ENCODE measurements at regions not wholly inside any gene's neighbourhood (a gene's known extent, or its start where the extent isn't known, plus 50 kb on each side); places are given as distances from the start of the nearest gene placed in this dataset.

DNA sequence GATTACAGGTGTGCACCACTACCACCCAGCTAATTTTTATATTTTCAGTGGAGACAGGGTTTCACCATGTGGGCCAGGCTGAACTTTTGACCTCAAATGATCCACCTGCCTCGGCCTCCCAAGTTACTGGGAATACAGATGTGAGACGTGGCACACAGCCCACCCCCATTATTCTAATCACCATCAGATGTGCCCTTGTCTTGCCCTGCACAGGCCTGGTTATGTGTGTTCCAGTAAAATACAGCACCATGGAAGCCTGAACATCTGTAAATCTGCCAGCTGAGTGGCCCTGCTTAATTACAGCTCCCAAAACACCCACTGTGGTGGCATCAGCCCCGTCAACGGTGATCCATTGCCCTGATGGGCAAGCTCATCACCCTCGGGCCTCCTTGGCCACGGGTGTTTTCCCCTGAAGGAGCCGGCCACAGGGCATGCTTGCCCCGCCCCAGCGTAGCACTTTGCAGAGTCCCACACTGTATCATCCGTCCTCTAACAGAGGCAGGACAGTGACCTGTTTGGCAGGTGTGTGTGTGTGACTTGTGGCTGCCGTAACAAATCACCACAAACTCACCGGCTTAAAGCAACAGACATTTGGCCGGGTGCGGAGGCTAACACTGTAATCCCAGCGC is 74.5 kb downstream of the RBFOX3 start:
- TF ChIP-seq, protein P1, sequence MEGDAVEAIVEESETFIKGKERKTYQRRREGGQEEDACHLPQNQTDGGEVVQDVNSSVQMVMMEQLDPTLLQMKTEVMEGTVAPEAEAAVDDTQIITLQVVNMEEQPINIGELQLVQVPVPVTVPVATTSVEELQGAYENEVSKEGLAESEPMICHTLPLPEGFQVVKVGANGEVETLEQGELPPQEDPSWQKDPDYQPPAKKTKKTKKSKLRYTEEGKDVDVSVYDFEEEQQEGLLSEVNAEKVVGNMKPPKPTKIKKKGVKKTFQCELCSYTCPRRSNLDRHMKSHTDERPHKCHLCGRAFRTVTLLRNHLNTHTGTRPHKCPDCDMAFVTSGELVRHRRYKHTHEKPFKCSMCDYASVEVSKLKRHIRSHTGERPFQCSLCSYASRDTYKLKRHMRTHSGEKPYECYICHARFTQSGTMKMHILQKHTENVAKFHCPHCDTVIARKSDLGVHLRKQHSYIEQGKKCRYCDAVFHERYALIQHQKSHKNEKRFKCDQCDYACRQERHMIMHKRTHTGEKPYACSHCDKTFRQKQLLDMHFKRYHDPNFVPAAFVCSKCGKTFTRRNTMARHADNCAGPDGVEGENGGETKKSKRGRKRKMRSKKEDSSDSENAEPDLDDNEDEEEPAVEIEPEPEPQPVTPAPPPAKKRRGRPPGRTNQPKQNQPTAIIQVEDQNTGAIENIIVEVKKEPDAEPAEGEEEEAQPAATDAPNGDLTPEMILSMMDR (IDR thresholded peaks at IDR 0.05; ENCODE audit: extremely low read depth in 1 of 2, insufficient read depth in 1 of 2, low read depth in 1 of 2, low read length in 2 of 2) = no peak
- TF ChIP-seq FOS (IDR thresholded peaks at IDR 0.05; ENCODE audit: borderline replicate concordance, insufficient read depth, low read length) (no peak), MYC (IDR thresholded peaks at IDR 0.05; ENCODE audit: low read depth, low read length) (no peak), EZH2 (IDR thresholded peaks at IDR 0.05; ENCODE audit: borderline replicate concordance, low read depth, low read length, severe bottlenecking) (no peak), POLR2A (IDR thresholded peaks at IDR 0.05; ENCODE audit: low read depth, low read length) (no peak), POLR2AphosphoS5 (IDR thresholded peaks at IDR 0.05; ENCODE audit: insufficient read depth, low read depth, low read length) (no peak), JUN (IDR thresholded peaks at IDR 0.05; ENCODE audit: borderline replicate concordance, insufficient read depth, insufficient read length, low read depth) (no peak)
